ENCODE measurements at regions not wholly inside any gene's neighbourhood (a gene's known extent, or its start where the extent isn't known, plus 50 kb on each side); places are given as distances from the start of the nearest gene placed in this dataset.

DNA sequence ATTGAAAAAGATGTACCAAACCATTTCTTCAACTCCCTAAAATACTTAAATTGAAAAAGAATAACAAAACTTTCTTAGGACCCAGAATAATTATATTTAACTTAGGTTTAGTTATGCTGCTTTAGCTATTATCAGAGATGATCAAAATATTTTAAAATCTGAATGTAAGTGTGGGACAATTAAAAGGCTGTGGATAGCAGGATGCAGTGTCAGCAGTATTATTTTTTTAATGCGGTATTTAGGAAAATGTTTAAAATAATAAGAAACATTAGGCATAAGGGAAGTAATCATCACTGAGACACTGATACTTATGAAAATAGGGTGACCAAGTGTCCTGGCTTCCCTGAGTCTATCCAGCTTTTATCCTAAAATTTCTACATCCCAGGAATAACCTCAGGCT, 161.5 kb upstream of the PTCHD4 start:
- 96 to 97% methylated on average over 1 of the region's 1 CpG for WGBS, 2 donors
- no peaks in the 10 kb centered on the region for H3K27me3 ChIP-seq
- no peaks in the 10 kb centered on the region for H3K9me3 ChIP-seq
- no peak overlapping the region for H3K27ac ChIP-seq
- TF ChIP-seq, protein P1, sequence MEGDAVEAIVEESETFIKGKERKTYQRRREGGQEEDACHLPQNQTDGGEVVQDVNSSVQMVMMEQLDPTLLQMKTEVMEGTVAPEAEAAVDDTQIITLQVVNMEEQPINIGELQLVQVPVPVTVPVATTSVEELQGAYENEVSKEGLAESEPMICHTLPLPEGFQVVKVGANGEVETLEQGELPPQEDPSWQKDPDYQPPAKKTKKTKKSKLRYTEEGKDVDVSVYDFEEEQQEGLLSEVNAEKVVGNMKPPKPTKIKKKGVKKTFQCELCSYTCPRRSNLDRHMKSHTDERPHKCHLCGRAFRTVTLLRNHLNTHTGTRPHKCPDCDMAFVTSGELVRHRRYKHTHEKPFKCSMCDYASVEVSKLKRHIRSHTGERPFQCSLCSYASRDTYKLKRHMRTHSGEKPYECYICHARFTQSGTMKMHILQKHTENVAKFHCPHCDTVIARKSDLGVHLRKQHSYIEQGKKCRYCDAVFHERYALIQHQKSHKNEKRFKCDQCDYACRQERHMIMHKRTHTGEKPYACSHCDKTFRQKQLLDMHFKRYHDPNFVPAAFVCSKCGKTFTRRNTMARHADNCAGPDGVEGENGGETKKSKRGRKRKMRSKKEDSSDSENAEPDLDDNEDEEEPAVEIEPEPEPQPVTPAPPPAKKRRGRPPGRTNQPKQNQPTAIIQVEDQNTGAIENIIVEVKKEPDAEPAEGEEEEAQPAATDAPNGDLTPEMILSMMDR (IDR thresholded peaks at IDR 0.05) = no peak
- TF ChIP-seq POLR2A (IDR thresholded peaks at IDR 0.05) = no peak
- no peak for DNase-seq
- no peak overlapping the region for H3K4me3 ChIP-seq (replicated peaks in 1 of 3)
- H3K36me3 ChIP-seq = no peaks in the 10 kb centered on the region
- H3K4me1 ChIP-seq = no peaks in the 10 kb centered on the region
- intact Hi-C loops (cut with DNase I) = no loop called here

DNA sequence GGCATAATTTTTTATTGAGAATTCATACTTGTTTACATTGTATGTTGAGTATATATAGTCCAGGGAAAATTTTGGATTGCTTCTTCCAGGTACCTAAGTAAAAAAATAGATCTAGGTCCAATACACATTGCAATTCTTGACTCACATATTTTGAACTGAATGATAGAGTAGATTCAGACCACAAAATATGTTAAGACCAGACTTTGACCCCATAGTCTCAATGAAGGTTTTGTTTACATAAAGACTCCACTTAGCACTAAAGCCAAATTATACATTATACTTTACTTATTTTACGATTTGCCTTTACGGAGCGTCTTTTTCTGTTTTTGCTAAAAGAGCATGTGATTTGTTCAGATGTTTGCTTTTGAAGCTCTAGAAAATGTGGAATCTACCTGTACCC, 144.1 kb upstream of the PTCHD4 start:
- Histone ChIP-seq H3K4me3 (replicated peaks in 1 of 3) (no peak overlapping the region), H3K4me1 (no peaks in the 10 kb centered on the region), H3K27ac (no peak overlapping the region), H3K36me3 (no peaks in the 10 kb centered on the region), H3K27me3 (no peaks in the 10 kb centered on the region), H3K9me3 (no peaks in the 10 kb centered on the region)
- DNase-seq = no peak
- TF ChIP-seq POLR2A (IDR thresholded peaks at IDR 0.05) = no peak
- TF ChIP-seq, protein P1 (IDR thresholded peaks at IDR 0.05) = no peak
- intact Hi-C loops (cut with DNase I) = no loop called here
- WGBS, 2 donors = 73 to 78% methylated on average over 3 of the region's 3 CpGs

DNA sequence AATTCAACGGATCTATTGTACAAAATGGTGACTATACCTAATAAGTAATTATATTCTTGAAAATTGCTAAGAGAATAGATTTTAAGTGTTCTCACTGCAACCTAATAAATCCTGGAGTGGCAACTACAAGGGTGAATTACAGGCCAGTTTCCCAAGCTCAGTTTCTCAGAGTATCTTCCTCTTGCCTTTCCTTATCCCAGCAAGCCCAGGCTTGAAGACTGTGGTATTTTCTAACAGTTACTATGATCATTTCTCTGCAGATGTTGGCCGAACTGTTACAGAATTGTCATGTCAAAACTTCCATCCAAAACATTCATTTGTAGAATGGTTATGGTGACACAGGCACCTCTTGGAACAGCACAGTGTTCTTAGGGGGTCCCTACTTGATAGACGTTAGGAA, 138.1 kb upstream of the PTCHD4 start:
- H3K27ac ChIP-seq = no peak overlapping the region
- intact Hi-C loops (cut with DNase I) = no loop called here
- no peaks in the 10 kb centered on the region for H3K36me3 ChIP-seq
- H3K4me3 ChIP-seq (replicated peaks in 1 of 3) = no peak overlapping the region
- H3K9me3 ChIP-seq = no peaks in the 10 kb centered on the region
- DNase-seq = no peak
- no peak for TF ChIP-seq POLR2A (IDR thresholded peaks at IDR 0.05)
- TF ChIP-seq, protein P1 (IDR thresholded peaks at IDR 0.05) = no peak
- WGBS, 2 donors = 73 to 74% methylated on average over 3 of the region's 3 CpGs
- H3K4me1 ChIP-seq = no peaks in the 10 kb centered on the region
- H3K27me3 ChIP-seq = no peaks in the 10 kb centered on the region

DNA sequence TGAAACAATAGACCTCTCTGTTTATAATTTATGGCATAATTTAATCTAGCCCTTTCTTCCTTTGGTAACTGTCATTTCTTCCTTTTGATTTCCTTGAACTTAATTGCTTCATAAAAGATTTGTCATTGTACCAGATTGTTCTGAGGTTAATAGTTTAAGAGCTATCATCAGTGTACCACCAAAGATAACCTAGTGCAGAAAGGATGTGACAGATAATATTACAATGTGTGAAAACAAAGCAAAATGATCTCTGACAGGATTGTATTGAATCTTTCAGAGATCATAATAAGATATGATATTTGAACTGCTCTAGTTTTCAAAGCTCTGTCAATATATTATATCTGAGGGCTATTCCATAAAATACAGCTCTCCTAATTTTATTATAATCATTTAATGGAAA, 132.1 kb upstream of the PTCHD4 start:
- intact Hi-C loops (cut with DNase I) = no loop called here

DNA sequence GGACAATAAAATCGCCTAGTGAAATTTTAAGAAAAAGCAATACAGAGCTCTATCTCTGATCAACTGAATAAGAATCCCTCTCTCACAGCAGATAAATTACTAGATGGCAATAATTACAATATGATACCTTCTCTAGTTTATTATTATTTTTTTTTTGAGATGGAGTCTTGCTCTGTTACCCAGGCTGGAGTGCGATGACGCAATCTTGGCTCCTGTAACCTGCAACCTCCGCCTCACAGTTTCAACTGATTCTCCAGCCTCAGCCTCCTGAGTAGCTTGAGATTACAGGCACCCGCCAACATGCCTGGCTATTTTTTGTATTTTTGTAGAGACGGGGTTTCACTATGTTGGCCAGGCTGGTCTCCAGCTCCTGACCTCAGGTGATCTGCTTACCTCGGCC, 129.3 kb upstream of the PTCHD4 start:
- intact Hi-C loops (cut with DNase I) = no loop called here
- no peak for TF ChIP-seq POLR2A (IDR thresholded peaks at IDR 0.05)
- TF ChIP-seq, protein P1 (IDR thresholded peaks at IDR 0.05) = no peak
- WGBS, 2 donors = 93 to 94% methylated on average over 7 of the region's 7 CpGs

More for the DNA sequence above, 132.1 kb upstream of the PTCHD4 start:
- Histone ChIP-seq H3K27ac (no peak overlapping the region), H3K4me3 (replicated peaks in 1 of 3) (no peak overlapping the region), H3K36me3 (no peaks in the 10 kb centered on the region), H3K9me3 (no peaks in the 10 kb centered on the region), H3K4me1 (no peaks in the 10 kb centered on the region), H3K27me3 (no peaks in the 10 kb centered on the region)
- TF ChIP-seq POLR2A (IDR thresholded peaks at IDR 0.05) = no peak
- TF ChIP-seq, protein P1 (IDR thresholded peaks at IDR 0.05) = no peak
- DNase-seq = no peak

More for the DNA sequence above, 129.3 kb upstream of the PTCHD4 start:
- Histone ChIP-seq H3K27me3 (no peaks in the 10 kb centered on the region), H3K36me3 (no peaks in the 10 kb centered on the region), H3K4me3 (replicated peaks in 1 of 3) (no peak overlapping the region), H3K27ac (no peak overlapping the region), H3K9me3 (no peaks in the 10 kb centered on the region), H3K4me1 (no peaks in the 10 kb centered on the region)
- DNase-seq = no peak
